HG03521 (cell line): ENCODE measurements at regions not wholly inside any gene's neighbourhood (a gene's known extent, or its start where the extent isn't known, plus 50 kb on each side); places are given as distances from the start of the nearest gene placed in this dataset.
A peak's percentile ranks its signal among the peaks of the same experiment; 100 is the strongest.

ENCODE experiments used
- ATAC-seq: cut with Tn5 transposase; IDR thresholded peaks from one replicate; pipeline ENCODE4 v1.9.1; 2021; ENCODE audit warnings: mild to moderate bottlenecking, moderate library complexity; ENCODE audit not compliant: unreplicated experiment

DNA sequence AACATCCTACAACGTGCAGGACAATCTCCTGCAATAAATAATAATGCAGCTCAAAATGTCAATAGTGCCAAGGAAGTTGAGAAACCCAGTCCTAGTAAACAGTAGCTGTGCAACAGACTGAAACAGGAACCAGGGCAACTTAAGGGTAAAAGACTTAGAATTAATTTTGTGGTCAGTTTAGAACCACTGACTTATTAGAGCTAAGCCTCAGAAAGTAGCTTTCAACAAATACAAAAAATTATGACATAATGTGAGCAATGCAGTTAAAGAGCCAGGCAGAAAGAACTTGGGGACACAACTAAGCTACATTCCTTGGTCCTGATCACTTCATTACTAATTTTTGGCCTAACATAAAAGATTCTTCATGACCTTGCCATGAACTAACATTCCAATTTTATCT, 195.4 kb downstream of the MACC1 start:
- peak; percentile 87 for ATAC-seq

- ATAC-seq, result no peak
These were observed 196.1 kb downstream of the MACC1 start for GRCh38 chr7:20021066-20021465.

- ATAC-seq, result no peak
These were observed 197.3 kb downstream of the MACC1 start for GRCh38 chr7:20019757-20020432.

DNA sequence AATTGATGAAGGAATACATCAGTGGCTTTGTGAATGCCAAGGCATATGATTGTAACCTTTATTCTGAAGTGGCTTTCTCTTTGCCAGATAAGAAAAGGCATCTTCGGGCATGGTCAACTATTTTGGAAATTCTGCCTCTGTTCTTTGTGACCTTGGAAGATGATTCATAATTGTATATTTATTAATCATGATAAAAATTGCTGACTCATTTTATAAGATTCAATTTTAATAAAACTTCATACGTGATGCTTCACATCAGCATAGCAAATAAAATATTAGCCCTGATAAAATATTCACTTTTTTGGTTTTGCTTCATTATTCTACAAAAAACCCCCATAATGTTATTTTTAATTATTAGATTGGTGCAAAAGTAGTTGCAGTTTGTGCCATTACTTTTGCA, 200.5 kb downstream of the MACC1 start:
- ATAC-seq, result no peak

GRCh38 chr7:20013536-20013935, 203.6 kb downstream of the MACC1 start:
- no peak for ATAC-seq

GRCh38 chr7:20012100-20012499, 205.1 kb downstream of the MACC1 start:
- no peak for ATAC-seq

- ATAC-seq, result no peak
These were observed 206.3 kb downstream of the MACC1 start for GRCh38 chr7:20010877-20011276.

GRCh38 chr7:20007510-20007909, 209.7 kb downstream of the MACC1 start:
- no peak for ATAC-seq

GRCh38 chr7:20005081-20005480, 212.1 kb downstream of the MACC1 start:
- ATAC-seq, result no peak

- no peak for ATAC-seq
These were observed 217.5 kb downstream of the MACC1 start for GRCh38 chr7:19999681-20000080.

DNA sequence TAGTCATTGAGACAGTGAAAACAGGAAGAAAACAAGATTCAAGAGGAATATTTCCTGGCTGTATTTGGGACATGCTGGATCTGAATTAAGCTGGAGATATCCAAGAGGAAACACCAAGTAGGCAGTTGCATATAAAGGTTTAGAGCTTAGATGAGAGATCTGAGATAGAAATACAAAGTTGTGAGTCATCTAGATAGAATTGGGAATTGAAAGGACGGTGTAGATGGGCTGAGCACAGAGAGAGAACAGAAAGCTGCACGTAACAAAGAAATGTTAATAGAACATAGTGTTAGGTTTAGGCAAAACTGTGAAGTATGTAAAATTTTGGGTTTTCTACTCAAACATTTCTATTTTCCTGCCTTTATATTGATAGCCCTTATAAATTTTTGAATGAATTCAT, 218.5 kb upstream of the TMEM196 start:
- ATAC-seq, result no peak

- no peak for ATAC-seq
These were observed 216.5 kb upstream of the TMEM196 start for GRCh38 chr7:19989906-19990305.

- ATAC-seq, result no peak
These were observed 215.4 kb upstream of the TMEM196 start for GRCh38 chr7:19988860-19989259.

GRCh38 chr7:19984231-19984632, 210.8 kb upstream of the TMEM196 start:
- ATAC-seq, result no peak

DNA sequence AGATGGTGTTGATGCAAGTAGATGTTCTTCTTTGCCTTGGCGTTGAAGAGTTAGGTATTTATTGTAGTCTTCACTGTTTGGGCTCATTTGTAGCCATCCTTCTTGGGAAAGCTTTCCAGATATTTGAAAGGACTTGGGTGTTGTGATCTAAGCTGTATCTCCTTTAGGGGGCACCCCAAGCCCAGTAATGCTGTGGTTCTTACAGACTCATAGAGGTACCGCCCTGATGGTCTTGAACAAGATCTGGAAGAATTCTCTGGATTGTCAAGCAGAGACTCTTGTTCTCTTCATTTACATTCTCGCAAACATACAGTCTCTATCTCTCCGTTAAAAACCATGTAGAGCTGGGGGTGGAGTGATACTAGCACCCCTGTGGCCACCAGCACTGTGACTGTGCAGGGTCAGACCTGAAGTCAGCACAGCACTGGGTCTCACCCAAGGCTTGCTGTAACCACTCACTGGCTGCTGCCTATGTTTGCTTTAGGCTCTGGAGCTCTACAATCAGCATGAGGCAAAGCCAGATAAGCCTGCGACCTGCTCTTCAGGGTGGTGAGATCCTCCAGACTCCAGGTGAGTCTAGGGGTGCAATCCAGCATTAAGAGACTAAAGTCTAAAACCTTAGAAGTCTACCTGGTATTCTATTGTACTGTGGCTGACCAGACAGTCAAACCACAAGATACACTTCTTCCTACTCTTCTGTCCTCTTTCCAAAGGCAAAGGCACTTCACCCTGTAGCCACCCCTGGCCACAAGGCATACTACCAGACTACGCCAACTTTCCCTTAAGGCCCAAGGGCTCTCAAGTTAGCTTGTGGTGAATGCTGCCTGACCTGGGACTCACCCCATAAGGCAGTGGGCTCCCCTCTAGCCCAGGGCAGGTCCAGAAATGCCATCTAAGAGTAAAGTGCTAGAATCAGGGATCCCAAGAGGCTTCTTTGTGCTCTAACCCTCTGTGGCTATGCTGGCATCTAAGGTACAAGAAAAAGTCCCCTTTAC, 209.7 kb upstream of the TMEM196 start:
- no peak for ATAC-seq

DNA sequence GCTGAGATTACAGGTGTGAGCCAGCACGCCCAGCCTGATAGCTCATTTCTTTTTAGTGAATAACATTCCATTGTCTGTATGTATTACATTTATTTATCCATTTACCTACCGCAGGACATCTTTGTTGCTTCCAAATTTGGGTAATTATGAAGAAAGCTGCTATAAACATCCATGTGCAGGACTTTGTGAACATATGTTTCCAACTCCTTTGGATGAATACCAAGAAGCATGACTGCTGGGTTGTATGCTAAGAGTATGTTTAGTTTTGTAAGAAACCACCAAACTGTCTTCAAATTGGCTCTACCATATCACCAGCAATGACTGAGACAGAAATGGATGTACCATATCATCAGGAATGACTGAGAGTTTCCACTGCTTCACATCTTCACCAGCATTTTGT, 200.2 kb upstream of the TMEM196 start:
- no peak for ATAC-seq

DNA sequence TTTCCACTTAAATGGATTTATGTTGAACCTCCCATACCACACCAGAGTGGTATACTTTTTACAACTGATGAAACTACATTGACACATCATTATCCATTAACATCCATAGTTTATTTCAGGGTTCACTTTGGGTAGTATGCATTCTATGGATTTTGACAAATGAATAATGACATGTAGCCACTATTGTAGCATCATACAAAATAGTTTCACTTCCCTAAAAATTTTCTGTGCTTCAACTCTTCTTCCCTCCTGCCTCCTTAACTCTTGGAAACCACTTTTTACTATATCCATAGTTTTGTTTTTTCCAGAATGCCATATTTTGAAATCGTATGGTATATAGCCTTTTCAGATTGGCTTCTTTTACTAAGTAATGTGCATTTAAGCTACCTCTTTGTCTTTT, 199.5 kb upstream of the TMEM196 start:
- no peak for ATAC-seq

GRCh38 chr7:19971956-19972355, 198.5 kb upstream of the TMEM196 start:
- no peak for ATAC-seq

DNA sequence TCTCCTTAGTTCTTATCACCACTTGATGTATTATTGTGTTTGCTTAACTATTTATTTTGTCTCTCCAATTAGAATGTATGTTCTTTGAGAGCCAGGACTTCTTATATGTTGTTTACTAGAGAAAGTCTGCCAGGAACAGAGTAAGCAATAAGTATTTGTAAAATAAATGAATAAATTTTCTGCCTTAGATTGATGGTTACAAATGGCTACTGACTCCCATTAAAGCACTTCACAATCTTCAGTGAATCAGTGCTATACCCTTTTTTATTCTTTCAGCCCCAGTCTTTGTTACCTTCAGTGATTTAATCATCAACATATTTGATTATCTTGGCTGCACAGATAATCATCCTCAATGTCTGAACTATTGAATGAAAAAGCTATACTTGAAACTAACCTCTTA, 197.1 kb upstream of the TMEM196 start:
- ATAC-seq, result no peak

DNA sequence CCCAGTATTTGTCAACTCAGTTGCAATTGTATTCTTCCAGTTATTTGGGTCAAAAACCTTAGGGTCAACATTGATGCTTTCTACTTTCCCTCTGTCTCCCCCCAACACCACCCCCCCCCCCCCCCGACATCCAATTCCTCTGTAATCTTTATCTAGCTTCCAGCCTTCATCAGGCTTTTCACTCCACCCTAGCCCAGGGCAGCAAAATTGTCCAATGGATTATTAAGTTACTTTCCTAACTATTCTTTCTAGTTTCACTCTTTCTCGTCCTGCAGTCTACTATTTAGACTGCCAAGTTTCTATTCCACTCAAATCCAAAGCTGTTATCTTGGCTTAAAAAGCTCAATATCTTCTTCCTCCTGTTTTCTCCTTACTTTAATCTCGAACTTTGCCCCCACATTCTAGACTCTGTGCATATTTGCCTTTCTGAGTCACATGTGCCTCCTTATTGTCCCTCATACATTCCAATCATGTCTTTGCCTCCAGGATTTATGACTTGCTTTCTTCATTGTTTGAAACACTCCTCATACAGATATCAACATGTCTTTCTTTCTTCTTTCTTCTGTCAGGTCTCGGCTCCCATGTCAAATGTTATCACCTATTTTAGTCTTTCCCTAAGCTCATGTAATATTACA, 196.6 kb upstream of the TMEM196 start:
- no peak for ATAC-seq

- no peak for ATAC-seq
These were observed 190.8 kb upstream of the TMEM196 start for GRCh38 chr7:19964246-19964645.

DNA sequence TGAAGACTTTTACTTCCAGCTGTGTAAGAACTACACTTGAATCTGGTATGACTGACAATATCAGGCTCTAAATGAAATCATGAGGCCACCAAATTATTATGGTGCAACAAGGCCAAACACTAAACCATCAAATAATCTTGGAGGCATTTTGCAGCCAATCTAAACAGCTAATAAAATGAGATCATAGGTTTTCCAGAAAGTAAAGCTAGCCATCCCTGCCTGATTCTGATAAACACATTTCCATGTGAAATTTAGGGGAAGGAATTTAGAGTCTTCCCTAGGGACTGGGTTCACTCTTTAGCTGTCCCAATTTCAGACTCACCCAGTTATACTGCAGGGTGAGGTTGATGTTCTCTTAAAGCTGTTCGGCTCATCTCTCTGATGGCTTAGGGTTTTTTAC, 190.3 kb upstream of the TMEM196 start:
- ATAC-seq, result no peak
